DND-41 (cell line): ENCODE measurements at regions not wholly inside any gene's neighbourhood (a gene's known extent, or its start where the extent isn't known, plus 50 kb on each side); places are given as distances from the start of the nearest gene placed in this dataset.

ENCODE experiments used
- EZH2 ChIP-seq: IDR thresholded peaks from 3 replicates; pipeline ENCODE4 v1.6.1; 2012; ENCODE audit warnings: borderline replicate concordance, low read depth, mild to moderate bottlenecking, moderate library complexity, low read length, inconsistent platforms; ENCODE audit not compliant: severe bottlenecking
- TF ChIP-seq, protein P1 (sequence below): IDR thresholded peaks from 2 replicates; pipeline ENCODE4 v1.5.1; 2012; ENCODE audit warnings: borderline replicate concordance, low read length, moderate library complexity, mild to moderate bottlenecking; ENCODE audit not compliant: poor library complexity, severe bottlenecking; ENCODE audit errors: extremely low read depth

DNA sequence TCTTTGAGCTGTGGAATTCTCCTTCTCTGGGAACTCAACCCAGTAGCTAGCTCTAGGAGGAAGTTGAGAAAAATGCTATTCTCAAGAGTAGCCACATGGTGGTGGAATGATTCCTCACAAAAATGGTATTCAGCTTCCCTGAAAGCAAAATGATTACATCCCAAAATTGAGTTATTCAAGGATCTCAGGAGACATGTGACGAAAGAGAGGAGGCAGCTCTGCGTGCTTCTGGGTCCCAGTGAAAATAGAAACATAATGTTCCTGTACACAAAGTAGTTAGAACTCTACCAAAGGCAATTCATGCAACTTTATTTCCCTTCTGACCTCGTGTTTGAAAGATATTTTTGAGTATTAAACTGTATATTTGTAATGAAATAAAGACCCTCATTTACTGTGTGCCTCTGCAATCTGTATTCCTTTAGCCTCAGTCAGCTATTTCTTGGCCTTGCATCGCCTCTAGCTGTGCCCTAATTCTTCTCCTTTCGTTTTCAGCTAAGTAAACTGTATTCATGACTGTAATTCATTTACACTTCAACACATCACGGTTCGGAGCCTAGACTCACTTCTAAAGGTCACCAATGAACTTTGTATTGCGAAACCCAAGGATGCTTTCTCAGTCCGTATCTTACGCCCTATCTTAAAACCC is 167.3 kb downstream of the FASLG start:
- TF ChIP-seq, protein P1, sequence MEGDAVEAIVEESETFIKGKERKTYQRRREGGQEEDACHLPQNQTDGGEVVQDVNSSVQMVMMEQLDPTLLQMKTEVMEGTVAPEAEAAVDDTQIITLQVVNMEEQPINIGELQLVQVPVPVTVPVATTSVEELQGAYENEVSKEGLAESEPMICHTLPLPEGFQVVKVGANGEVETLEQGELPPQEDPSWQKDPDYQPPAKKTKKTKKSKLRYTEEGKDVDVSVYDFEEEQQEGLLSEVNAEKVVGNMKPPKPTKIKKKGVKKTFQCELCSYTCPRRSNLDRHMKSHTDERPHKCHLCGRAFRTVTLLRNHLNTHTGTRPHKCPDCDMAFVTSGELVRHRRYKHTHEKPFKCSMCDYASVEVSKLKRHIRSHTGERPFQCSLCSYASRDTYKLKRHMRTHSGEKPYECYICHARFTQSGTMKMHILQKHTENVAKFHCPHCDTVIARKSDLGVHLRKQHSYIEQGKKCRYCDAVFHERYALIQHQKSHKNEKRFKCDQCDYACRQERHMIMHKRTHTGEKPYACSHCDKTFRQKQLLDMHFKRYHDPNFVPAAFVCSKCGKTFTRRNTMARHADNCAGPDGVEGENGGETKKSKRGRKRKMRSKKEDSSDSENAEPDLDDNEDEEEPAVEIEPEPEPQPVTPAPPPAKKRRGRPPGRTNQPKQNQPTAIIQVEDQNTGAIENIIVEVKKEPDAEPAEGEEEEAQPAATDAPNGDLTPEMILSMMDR: peak; percentile 83
- no peak for TF ChIP-seq EZH2
